Breast epithelium (tissue), 4 donors: ENCODE measurements at regions not wholly inside any gene's neighbourhood (a gene's known extent, or its start where the extent isn't known, plus 50 kb on each side); places are given as distances from the start of the nearest gene placed in this dataset.
"Not testable (repeated sequence)": the region's sequence is repeated elsewhere in the genome, so short reads cannot be mapped to it uniquely, and the experiment has no call there.

ENCODE experiments used
- DNase-seq, 2 donors: peaks; one replicate each; pipeline ENCODE4 v3.0.0-alpha.2; 2019; ENCODE audit warnings: low spot score in 2 of 2
- H3K27ac ChIP-seq, 2 donors: fragments of 200-600 bp; sonication (generic) in 1 of 2; one replicate each; pipeline ENCODE4 v1.5.1; 2016 to 2019; ENCODE audit warnings: mild to moderate bottlenecking in 1 of 2
- H3K27me3 ChIP-seq, 2 donors: fragments of 200-600 bp; sonication (generic) in 1 of 2; one replicate each; pipeline versions ENCODE4 v1.5.1 to v1.6.0; 2017 to 2019; ENCODE audit warnings: control low read depth in 1 of 2, mild to moderate bottlenecking in 1 of 2
- H3K36me3 ChIP-seq: fragments of 200-600 bp; one replicate; pipeline ENCODE4 v1.5.1; 2019
- H3K4me1 ChIP-seq, 2 donors: fragments of 200-600 bp; sonication (generic); one replicate each; pipeline ENCODE4 v1.5.1; 2016 to 2019; ENCODE audit warnings: control low read depth in 1 of 2
- H3K4me3 ChIP-seq, 3 donors: fragments of 200-600 bp; sonication (generic); 1 replicate in 2 of 3; 2 replicates in 1 of 3; pipeline ENCODE4 v1.5.1; 2016 to 2019; ENCODE audit warnings: mild to moderate bottlenecking in 3 of 3, moderate library complexity in 2 of 3
- H3K9me3 ChIP-seq, 2 donors: fragments of 200-600 bp; sonication (generic) in 1 of 2; one replicate each; pipeline ENCODE4 v1.5.1; 2016 to 2019; ENCODE audit warnings: control low read depth in 1 of 2
- intact Hi-C: fragments of 100-400 bp; cut with DNase I; formaldehyde crosslinking; loops from one replicate; pipeline ENCODE4 v1.15.1; 2023; ENCODE audit warnings: low total_unique reads

- H3K4me1 ChIP-seq, H3K27me3 ChIP-seq, H3K9me3 ChIP-seq, DNase-seq, intact Hi-C loops, H3K4me3 ChIP-seq, H3K27ac ChIP-seq, H3K36me3 ChIP-seq: not testable (repeated sequence)
Measured at GRCh38 chr15:20211508-20211907, 330.1 kb downstream of the GOLGA6L6 start.

- H3K27ac ChIP-seq, intact Hi-C loops, H3K27me3 ChIP-seq, DNase-seq, H3K4me3 ChIP-seq, H3K36me3 ChIP-seq, H3K9me3 ChIP-seq, H3K4me1 ChIP-seq: not testable (repeated sequence)
Measured at GRCh38 chr15:20209973-20210372, 331.6 kb downstream of the GOLGA6L6 start.

GRCh38 chr15:20207607-20208006, 334.0 kb downstream of the GOLGA6L6 start:
- H3K27ac ChIP-seq, H3K27me3 ChIP-seq, H3K4me1 ChIP-seq, H3K9me3 ChIP-seq, H3K36me3 ChIP-seq, DNase-seq, H3K4me3 ChIP-seq, intact Hi-C loops: not testable (repeated sequence)

- H3K36me3 ChIP-seq, H3K27me3 ChIP-seq, H3K4me1 ChIP-seq, H3K4me3 ChIP-seq, intact Hi-C loops, DNase-seq, H3K9me3 ChIP-seq, H3K27ac ChIP-seq: not testable (repeated sequence)
Measured at GRCh38 chr15:20207198-20207597, 334.4 kb downstream of the GOLGA6L6 start.

DNA sequence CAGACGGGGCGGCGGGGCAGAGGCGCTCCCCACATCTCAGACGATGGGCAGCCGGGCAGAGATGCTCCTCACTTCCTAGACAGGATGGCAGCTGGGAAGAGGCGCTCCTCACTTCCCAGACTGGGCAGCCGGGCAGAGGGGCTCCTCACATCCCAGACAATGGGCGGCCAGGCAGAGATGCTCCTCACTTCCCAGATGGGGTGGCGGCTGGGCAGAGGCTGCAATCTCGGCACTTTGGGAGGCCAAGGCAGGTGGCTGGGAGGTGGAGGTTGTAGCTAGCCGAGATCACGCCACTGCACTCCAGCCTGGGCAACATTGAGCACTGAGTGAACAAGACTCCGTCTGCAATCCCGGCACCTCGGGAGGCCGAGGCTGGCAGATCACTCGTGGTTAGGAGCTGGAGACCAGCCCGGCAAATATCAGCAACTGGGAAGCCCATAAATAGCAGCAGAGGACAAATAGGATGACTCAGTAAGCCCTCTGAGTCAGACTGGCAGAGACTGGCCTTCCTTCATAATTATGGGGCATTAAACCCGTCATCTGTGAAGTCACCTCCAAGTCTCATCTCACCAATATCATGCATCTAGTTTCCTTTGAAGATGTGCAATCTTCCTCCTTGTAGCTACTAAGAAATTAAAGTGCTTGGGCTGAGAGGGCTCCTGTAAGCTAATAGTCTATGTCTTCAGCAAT, 337.3 kb downstream of the GOLGA6L6 start:
- H3K4me3 ChIP-seq, H3K27me3 ChIP-seq, intact Hi-C loops, H3K9me3 ChIP-seq, H3K4me1 ChIP-seq, DNase-seq, H3K27ac ChIP-seq, H3K36me3 ChIP-seq: not testable (repeated sequence)

GRCh38 chr15:20203649-20204150, 337.9 kb downstream of the GOLGA6L6 start:
- DNase-seq, H3K27ac ChIP-seq, intact Hi-C loops, H3K9me3 ChIP-seq, H3K27me3 ChIP-seq, H3K4me1 ChIP-seq, H3K36me3 ChIP-seq, H3K4me3 ChIP-seq: not testable (repeated sequence)

- intact Hi-C loops, H3K4me3 ChIP-seq, H3K36me3 ChIP-seq, DNase-seq, H3K27ac ChIP-seq, H3K4me1 ChIP-seq, H3K27me3 ChIP-seq: not testable (repeated sequence)
- H3K9me3 ChIP-seq: peaks cover 0 to 22% of the 10 kb centered on the region in 2 donors
Measured at GRCh38 chr15:20194591-20195198, 346.9 kb downstream of the GOLGA6L6 start.

DNA sequence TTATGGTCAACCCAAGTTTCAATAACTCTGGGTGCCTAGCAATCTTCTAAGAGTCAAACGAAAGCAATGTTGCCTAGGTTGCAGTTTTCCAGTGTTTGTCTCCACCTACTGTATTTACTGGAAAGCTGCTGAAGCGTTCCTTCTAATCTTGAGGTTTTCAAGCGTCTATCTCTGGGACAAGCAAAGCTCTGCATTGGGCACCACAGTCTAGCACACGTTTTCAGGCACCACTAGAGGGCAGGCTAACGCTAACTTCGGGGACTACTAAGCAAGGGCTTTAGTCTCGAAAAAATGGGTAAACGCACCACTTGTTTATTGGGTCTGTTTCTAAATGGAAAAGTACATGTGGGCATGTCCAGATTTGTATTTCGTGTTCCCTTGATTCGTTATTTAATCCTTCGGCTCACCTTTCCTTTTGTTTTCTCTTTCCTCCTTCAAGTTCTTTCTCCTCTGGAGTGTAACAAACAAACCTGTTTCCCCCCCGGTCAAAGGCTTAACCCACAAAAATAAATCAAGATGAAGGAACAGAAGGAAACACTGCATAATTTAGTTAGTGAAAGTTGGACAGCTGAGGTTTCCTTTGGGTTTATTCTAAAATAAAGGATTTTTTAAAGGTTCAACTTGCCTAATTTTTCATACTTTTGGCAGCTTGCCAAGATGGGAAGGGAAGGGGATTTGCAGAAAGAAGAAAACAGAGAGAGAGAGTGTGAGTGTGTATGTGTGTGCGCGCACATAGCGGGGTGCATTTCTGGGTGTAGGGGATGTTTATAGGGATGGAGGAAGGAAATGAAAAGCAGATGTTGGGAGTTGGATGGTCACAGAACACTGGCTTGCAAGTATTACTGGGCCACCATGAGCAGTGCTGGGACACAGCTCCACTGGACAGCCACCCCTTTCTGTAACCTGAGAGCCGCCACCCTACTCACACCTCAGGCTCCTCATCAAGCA, 348.3 kb downstream of the GOLGA6L6 start:
- H3K9me3 ChIP-seq: peaks cover 0 to 22% of the 10 kb centered on the region in 2 donors
- H3K27me3 ChIP-seq, H3K27ac ChIP-seq, DNase-seq, intact Hi-C loops, H3K4me1 ChIP-seq, H3K36me3 ChIP-seq: not testable (repeated sequence)
- H3K4me3 ChIP-seq: peak overlapping the region in 1 of 3 donors; percentile 16

- intact Hi-C loops, H3K27ac ChIP-seq, H3K4me3 ChIP-seq, H3K9me3 ChIP-seq, H3K4me1 ChIP-seq, DNase-seq, H3K27me3 ChIP-seq, H3K36me3 ChIP-seq: not testable (repeated sequence)
Measured at GRCh38 chr15:20191508-20192125, 350.0 kb downstream of the GOLGA6L6 start.

- H3K4me3 ChIP-seq, H3K27ac ChIP-seq, intact Hi-C loops, H3K4me1 ChIP-seq, H3K36me3 ChIP-seq, H3K27me3 ChIP-seq, DNase-seq, H3K9me3 ChIP-seq: not testable (repeated sequence)
Measured at GRCh38 chr15:20188611-20189010, 353.0 kb downstream of the GOLGA6L6 start.

DNA sequence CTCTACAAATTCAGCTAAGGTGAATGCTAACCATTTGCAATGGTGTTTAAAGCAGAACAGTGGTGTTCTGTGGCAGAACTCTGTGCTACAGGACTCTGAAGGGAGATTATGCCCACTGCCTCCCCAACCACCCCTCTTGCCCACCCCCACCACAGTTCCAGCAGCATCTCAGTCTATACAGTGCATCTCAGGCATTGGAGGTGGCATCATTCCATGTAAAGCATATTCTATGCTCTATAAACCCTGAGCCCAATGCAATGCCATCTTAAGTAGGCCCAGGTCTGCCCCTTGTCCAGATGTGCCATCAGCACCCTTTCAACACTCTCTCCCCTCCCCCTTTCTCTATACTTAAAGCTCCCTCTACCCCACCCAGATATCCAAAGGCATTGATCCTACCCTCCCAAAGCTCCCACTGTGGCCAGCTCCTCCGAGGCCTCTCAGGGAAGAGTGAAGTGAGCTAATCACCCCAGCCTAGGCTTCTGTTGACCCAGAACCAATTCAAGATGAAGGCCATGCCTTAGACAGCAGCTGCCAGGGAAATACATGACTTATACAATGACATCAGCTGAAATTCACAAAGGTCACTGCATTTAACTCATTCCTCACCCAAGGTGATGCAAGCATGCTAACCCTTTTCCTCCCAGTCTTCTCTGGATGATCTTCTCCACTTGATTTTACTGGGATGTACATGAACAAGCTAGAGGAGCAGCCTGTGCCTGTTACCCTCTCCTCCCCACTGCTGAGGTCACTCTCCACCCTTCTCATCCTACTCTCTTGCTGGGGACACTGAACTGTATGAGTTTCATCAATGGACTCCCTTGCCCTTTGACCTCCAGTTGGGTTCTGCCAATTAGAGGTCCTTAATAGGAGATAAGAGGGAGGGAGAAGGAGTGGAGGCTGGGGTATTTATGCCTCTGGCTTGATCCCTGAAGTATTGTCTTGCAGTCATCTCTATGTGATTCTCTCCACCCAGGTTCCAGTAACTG, 353.9 kb downstream of the GOLGA6L6 start:
- H3K36me3 ChIP-seq, H3K27ac ChIP-seq, DNase-seq, H3K27me3 ChIP-seq, H3K4me1 ChIP-seq, H3K4me3 ChIP-seq, intact Hi-C loops, H3K9me3 ChIP-seq: not testable (repeated sequence)

GRCh38 chr15:20184879-20185278, 356.7 kb downstream of the GOLGA6L6 start:
- intact Hi-C loops, H3K9me3 ChIP-seq, DNase-seq, H3K4me1 ChIP-seq, H3K36me3 ChIP-seq, H3K27ac ChIP-seq, H3K27me3 ChIP-seq, H3K4me3 ChIP-seq: not testable (repeated sequence)
